ENCODE measurements at regions not wholly inside any gene's neighbourhood (a gene's known extent, or its start where the extent isn't known, plus 50 kb on each side); places are given as distances from the start of the nearest gene placed in this dataset.

DNA sequence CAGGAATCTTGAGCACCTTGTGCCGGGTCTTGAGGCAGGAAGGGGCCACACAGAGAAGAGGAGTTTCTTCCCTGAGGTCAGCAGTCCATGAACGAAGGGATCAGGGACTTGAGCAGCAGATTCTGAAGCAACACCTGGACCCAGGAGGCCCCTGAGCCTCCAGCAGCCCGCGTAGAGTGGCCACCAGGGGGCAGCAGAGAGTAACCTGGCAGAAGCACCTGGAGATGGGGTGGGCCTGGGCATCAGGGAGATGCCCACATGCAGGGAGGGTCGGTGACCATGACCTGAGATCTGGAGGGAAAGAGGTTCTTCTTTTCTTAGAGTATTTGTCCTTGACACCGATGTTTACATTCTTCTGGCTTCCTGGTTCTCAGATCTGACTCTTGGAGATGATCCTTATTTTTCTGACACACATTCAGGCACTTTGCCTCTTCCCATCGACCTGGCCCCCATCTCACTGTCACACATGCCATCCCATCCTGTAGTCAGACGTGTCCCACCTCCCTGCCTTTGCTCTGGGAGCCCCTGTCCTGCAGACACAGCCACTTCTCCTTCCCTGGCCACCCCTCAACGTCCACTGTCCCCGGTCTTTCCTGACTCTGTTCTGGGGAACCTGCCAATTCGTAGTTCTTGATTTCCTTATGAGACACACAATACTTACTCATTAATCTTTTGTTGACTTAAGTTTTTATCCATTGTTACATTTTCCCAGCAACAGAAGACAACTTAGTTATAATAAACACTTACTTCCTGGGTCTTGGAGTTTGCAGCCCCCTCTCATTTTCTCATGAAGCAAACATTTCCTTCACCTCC, 66.5 kb downstream of the GGTLC2 start:
- Mint-ChIP-seq H3K27ac (peak overlapping the region in 1 of 3 experiments; percentile 22; a peak in 1 of 7 replicates), H3K27me3 (ENCODE audit: low read depth) (peaks cover 99% of the 10 kb centered on the region), H3K4me1 (no peaks in the 10 kb centered on the region), H3K9me3 (no peaks in the 10 kb centered on the region), H3K4me3 (no peak overlapping the region), H3K36me3 (ENCODE audit: insufficient read depth in 1 of 3, low read depth in 3 of 3) (no peaks in the 10 kb centered on the region)
- TF ChIP-seq, protein P1, sequence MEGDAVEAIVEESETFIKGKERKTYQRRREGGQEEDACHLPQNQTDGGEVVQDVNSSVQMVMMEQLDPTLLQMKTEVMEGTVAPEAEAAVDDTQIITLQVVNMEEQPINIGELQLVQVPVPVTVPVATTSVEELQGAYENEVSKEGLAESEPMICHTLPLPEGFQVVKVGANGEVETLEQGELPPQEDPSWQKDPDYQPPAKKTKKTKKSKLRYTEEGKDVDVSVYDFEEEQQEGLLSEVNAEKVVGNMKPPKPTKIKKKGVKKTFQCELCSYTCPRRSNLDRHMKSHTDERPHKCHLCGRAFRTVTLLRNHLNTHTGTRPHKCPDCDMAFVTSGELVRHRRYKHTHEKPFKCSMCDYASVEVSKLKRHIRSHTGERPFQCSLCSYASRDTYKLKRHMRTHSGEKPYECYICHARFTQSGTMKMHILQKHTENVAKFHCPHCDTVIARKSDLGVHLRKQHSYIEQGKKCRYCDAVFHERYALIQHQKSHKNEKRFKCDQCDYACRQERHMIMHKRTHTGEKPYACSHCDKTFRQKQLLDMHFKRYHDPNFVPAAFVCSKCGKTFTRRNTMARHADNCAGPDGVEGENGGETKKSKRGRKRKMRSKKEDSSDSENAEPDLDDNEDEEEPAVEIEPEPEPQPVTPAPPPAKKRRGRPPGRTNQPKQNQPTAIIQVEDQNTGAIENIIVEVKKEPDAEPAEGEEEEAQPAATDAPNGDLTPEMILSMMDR (conservative IDR thresholded peaks at IDR 0.05): peak; percentile 95
- Histone ChIP-seq H3K56ac (ENCODE audit: insufficient read length, low read depth, low read length) (no peak overlapping the region), H3K9me3 (ENCODE audit: control insufficient read depth, low read depth, low read length) (no peaks in the 10 kb centered on the region), H2BK20ac (ENCODE audit: low read depth, low read length, poor library complexity, severe bottlenecking) (no peak overlapping the region), H2BK12ac (ENCODE audit: insufficient read length, low read depth, low read length) (no peak overlapping the region), H4K20me1 (ENCODE audit: control insufficient read depth, insufficient read depth, insufficient read length) (no peaks in the 10 kb centered on the region), H3K79me1 (ENCODE audit: insufficient read depth, low read depth, low read length, poor library complexity, severe bottlenecking) (no peaks in the 10 kb centered on the region), H3K14ac (ENCODE audit: insufficient read depth, low read length) (no peak overlapping the region), H3K9ac (ENCODE audit: extremely low read depth, insufficient read length, low read length) (no peak overlapping the region), H3K79me2 (ENCODE audit: insufficient read depth, low read length) (no peaks in the 10 kb centered on the region), H3K4me2 (ENCODE audit: insufficient read depth, insufficient read length, low read length) (no peak overlapping the region), H3K23ac (ENCODE audit: insufficient read length, low read depth, low read length) (no peak overlapping the region), H3K27me3 (ENCODE audit: insufficient read depth, low read length) (peaks cover 29% of the 10 kb centered on the region; the same call in 1 of the 2 replicates), H4K5ac (ENCODE audit: insufficient read length, low read depth, low read length) (no peak overlapping the region), H3K4me1 (ENCODE audit: insufficient read depth, low read length) (no peaks in the 10 kb centered on the region), H2BK5ac (ENCODE audit: insufficient read length, low read length) (no peak overlapping the region), H4K91ac (ENCODE audit: insufficient read length, low read depth, low read length) (no peak overlapping the region), H3K4ac (ENCODE audit: low read depth, low read length) (no peak overlapping the region), H3K23me2 (ENCODE audit: insufficient read length, low read depth, low read length, poor library complexity, severe bottlenecking) (no peaks in the 10 kb centered on the region), H3K18ac (ENCODE audit: insufficient read length, low read depth, low read length) (no peak overlapping the region), H4K8ac (replicated peaks; ENCODE audit: insufficient read length, low read depth, low read length) (no peak overlapping the region), H2BK120ac (ENCODE audit: low read depth, low read length, poor library complexity, severe bottlenecking) (no peak overlapping the region), H2BK15ac (ENCODE audit: low read depth, low read length) (no peak overlapping the region), H2AK5ac (ENCODE audit: insufficient read length, low read length) (no peak overlapping the region), H2AFZ (ENCODE audit: low read length) (no peak overlapping the region), H3T11ph (ENCODE audit: low read length) (no peak overlapping the region), H3K27ac (ENCODE audit: insufficient read length, low read depth, low read length) (no peak overlapping the region)
- peak; percentile 75 for DNase-seq
- no CpG with 5 or more reads among the region's 11 CpGs for WGBS (ENCODE audit: extremely low coverage, insufficient read length, low lambda C conversion rate)
